Omental fat pad (tissue), 3 donors: ENCODE measurements at regions not wholly inside any gene's neighbourhood (a gene's known extent, or its start where the extent isn't known, plus 50 kb on each side); places are given as distances from the start of the nearest gene placed in this dataset.

Experiments used
- ATAC-seq: fragments of 150-250 bp; one replicate; pipeline ENCODE4 v1.9.1; 2016; ENCODE audit warnings: mild to moderate bottlenecking, moderate library complexity; ENCODE audit not compliant: low FRiP score
- DNase-seq: peaks from one replicate; pipeline ENCODE4 v3.0.0-alpha.2; 2019; ENCODE audit warnings: low spot score
- TF ChIP-seq, protein P1 (sequence below), 3 donors: fragments of 450-650 bp; IDR thresholded peaks; one replicate each; pipeline ENCODE4 v1.5.1; 2016 to 2017; ENCODE audit warnings: antibody characterized with exemption in 3 of 3, mild to moderate bottlenecking in 3 of 3, moderate library complexity in 2 of 3

DNA sequence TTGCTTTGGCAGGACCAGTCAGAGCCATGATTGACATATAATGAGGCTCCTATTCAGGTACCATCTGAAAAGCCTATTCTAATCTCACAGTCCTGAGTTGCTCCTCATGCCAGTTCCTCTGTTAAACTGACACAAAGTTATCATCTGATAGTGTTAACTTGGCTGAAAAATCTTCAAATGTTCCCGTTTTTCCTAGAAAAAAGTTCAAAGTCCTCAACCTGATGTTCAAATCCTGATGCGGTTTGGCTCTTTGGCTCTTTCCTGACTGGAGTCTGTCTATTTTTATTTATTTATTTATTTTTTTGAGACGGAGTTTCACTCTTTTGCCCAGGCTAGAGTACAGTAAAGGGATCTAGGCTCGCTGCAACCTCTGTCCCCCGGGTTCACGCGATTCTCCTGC lies 244.2 kb downstream of the ANKRD50 start:
- ATAC-seq: no peak
- TF ChIP-seq, protein P1, sequence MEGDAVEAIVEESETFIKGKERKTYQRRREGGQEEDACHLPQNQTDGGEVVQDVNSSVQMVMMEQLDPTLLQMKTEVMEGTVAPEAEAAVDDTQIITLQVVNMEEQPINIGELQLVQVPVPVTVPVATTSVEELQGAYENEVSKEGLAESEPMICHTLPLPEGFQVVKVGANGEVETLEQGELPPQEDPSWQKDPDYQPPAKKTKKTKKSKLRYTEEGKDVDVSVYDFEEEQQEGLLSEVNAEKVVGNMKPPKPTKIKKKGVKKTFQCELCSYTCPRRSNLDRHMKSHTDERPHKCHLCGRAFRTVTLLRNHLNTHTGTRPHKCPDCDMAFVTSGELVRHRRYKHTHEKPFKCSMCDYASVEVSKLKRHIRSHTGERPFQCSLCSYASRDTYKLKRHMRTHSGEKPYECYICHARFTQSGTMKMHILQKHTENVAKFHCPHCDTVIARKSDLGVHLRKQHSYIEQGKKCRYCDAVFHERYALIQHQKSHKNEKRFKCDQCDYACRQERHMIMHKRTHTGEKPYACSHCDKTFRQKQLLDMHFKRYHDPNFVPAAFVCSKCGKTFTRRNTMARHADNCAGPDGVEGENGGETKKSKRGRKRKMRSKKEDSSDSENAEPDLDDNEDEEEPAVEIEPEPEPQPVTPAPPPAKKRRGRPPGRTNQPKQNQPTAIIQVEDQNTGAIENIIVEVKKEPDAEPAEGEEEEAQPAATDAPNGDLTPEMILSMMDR (IDR thresholded peaks at IDR 0.05): no peak

DNA sequence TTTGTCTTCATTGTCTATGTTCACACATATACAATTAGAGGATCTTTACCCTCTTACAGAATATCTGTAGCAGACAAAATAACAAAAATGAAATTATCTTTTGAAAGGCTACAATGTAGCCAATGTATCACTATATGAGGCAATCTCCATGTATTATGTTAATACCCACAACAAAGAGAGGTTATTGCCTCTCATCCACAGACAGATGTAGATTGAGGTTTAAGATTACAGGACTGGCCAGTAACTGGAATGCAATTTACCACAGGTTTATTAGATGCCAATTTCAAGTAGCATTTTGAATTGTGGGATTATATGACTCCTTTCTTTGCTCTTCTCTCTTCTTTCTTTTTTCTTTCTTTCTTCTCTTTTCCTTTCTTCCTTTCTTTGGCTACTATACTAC lies 242.6 kb downstream of the ANKRD50 start:
- TF ChIP-seq, protein P1 (IDR thresholded peaks at IDR 0.05): no peak
- DNase-seq (no peak), ATAC-seq (no peak)

More for the DNA sequence above, 244.2 kb downstream of the ANKRD50 start:
- no peak for DNase-seq

DNA sequence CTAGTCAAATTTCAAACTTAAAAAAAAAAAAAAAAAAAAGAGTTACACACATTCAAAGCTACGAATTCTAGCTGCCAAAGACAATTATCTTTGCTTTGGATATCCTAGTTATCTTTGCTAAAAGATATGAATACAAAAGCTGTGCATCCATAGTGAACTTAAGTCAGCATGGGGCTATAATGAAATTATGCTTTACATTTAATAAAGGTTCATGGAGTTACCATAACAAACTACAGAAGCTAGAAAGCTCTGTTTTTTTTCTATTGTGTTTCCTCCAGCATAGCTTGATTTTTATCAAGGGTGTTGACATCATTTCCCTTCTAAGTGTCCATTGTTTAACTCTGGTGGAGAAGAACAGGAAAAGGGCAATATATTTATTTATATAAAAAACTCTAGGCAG lies 234.1 kb downstream of the ANKRD50 start:
- TF ChIP-seq, protein P1 (IDR thresholded peaks at IDR 0.05): no peak
- no peak for ATAC-seq

DNA sequence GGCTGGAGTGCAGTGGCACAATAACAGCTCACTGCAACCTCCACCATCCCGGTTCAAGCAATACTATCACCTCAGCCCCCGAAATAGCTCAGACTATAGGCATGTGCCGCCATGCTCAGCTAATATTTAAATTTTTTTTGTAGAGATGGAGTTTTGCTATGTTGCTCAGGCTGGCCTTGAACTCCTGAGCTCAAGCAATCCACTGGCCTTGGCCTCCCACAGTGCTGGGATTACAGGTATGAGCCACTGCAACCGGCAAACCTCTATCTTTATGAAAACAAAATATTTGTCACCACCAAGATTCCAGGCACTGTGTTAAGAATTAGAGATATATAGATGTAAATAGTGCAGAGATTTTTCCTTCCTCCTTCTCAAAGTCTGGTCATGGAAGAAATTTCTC lies 232.5 kb downstream of the ANKRD50 start:
- TF ChIP-seq, protein P1 (IDR thresholded peaks at IDR 0.05): no peak
- DNase-seq (no peak), ATAC-seq (no peak)

More for the DNA sequence above, 234.1 kb downstream of the ANKRD50 start:
- DNase-seq: no peak

DNA sequence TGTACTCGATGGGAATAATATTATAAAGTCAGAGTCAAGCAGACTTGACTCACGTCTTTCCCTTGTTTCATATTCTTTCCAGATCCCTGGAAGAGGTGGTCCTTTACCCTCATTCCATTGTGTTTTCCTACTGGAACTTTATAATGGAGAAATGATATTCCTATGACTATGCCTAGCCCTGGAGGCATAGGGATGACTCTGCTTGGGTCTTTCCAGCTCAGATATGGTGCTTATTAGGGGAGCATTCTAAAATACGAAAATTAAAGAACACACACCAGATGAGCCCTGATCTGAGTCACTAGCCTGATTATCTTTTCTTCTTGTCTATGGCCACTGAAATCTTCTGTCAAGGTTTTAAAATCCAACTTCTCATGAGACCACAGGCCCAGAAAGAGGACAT lies 231.4 kb downstream of the ANKRD50 start:
- TF ChIP-seq, protein P1 (IDR thresholded peaks at IDR 0.05): no peak
- ATAC-seq: no peak
- no peak for DNase-seq

DNA sequence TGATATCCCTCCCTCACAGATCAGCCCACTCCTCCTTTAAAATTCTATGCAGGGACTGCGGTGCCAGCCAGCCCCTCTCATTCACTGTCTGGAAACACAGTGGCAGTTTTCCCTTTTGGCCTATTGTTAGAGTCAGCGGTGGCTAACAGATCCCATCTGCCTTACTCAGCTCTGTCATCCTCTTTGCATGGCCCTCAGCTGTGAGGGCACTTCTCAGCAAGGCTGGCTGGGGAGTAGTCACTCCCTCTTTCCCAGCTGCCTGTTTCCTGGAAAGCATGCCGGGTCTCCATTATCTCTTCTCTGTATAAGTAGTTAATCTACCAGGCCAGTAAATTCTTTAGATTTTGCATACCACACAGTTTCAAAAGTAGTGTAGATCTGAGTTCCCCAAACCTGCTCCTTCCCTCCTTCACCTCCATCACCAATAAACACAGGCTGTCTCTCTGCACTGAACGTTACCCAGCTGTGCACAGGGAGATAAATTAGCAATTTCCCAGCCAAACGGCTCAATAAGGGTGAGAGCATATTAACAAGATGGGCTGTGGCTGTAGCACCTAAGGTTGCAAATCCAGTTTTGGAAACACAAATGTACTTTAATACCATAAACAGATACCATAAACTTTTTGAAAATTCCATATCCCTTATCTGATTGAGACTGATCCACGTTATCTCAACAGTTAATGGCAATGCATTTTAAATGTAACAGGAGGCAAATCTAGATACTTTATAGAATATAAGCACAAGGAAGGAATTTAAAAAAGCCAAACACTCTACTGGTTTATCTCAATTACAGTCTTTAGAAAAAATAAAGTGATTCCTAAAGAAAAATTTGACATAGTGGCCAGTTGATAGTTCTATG lies 229.3 kb downstream of the ANKRD50 start:
- ATAC-seq (no peak), DNase-seq (no peak)
- TF ChIP-seq, protein P1 (IDR thresholded peaks at IDR 0.05): no peak

DNA sequence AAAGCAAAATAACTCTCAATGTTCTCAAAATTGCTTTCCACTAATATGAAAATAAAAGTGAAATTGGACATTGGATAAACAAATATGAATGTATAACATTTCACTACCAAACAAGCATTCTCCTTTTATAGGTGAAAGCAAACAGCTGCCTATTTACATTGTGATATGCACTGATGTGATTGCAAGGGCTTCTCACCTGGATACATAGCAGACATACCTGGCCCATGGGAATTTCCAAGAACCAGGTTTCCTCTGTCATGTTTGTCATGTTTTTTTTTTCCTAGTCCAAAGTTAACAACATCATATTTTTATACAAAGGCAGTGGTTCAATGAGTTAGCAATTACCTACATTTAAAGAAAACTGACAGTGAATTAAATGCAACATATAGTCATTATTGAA lies 228.5 kb downstream of the ANKRD50 start:
- DNase-seq (no peak), ATAC-seq (no peak)
- TF ChIP-seq, protein P1 (IDR thresholded peaks at IDR 0.05): no peak
